WTC11 (cell line): ENCODE measurements at regions not wholly inside any gene's neighbourhood (a gene's known extent, or its start where the extent isn't known, plus 50 kb on each side); places are given as distances from the start of the nearest gene placed in this dataset.

Experiments used
- CBFB ChIP-seq: sonication (generic); formaldehyde crosslinking; IDR thresholded peaks from 2 replicates; pipeline ENCODE4 v1.8.1; 2022; ENCODE audit warnings: mild to moderate bottlenecking, low read depth, missing genetic modification reagents
- EMX1 ChIP-seq: fragments of 250-450 bp; sonication (Bioruptor Pico); IDR thresholded peaks from 2 replicates; pipeline ENCODE4 v1.8.0; 2021; ENCODE audit warnings: mild to moderate bottlenecking
- ETV6 ChIP-seq: sonication (generic); formaldehyde crosslinking; IDR thresholded peaks from 2 replicates; pipeline ENCODE4 v1.8.1; 2022; ENCODE audit warnings: mild to moderate bottlenecking, missing genetic modification reagents
- FOXP1 ChIP-seq: sonication (generic); formaldehyde crosslinking; IDR thresholded peaks from 2 replicates; pipeline ENCODE4 v1.8.0; 2022; ENCODE audit warnings: missing genetic modification reagents, mild to moderate bottlenecking, moderate library complexity, borderline replicate concordance
- FOXP4 ChIP-seq: sonication (generic); formaldehyde crosslinking; IDR thresholded peaks from 2 replicates; pipeline ENCODE4 v1.8.0; 2022; ENCODE audit warnings: mild to moderate bottlenecking, missing genetic modification reagents
- SP1 ChIP-seq: sonication (generic); formaldehyde crosslinking; conservative IDR thresholded peaks from 2 replicates; pipeline ENCODE4 v1.8.1; 2022; ENCODE audit warnings: missing genetic modification reagents
- USF1 ChIP-seq: sonication (generic); formaldehyde crosslinking; IDR thresholded peaks from 2 replicates; pipeline ENCODE4 v1.8.0; 2022; ENCODE audit warnings: mild to moderate bottlenecking, missing genetic modification reagents
- ZNF232 ChIP-seq: sonication (generic); formaldehyde crosslinking; IDR thresholded peaks from 2 replicates; pipeline ENCODE4 v1.8.0; 2022; ENCODE audit warnings: mild to moderate bottlenecking, missing genetic modification reagents
- ZNF263 ChIP-seq: sonication (generic); formaldehyde crosslinking; IDR thresholded peaks from 2 replicates; pipeline ENCODE4 v1.8.1; 2022; ENCODE audit warnings: low read depth, mild to moderate bottlenecking, moderate library complexity, missing genetic modification reagents
- TF ChIP-seq, protein P1 (sequence below): fragments of 200-600 bp; IDR thresholded peaks from 2 replicates; pipeline ENCODE4 v1.8.0; 2022; ENCODE audit warnings: antibody characterized with exemption
- TF ChIP-seq, protein P2 (sequence below): sonication (generic); formaldehyde crosslinking; IDR thresholded peaks from 2 replicates; pipeline ENCODE4 v1.8.0; 2022; ENCODE audit warnings: mild to moderate bottlenecking, missing genetic modification reagents
- TF ChIP-seq, protein P3 (sequence below): fragments of 250-450 bp; sonication (Bioruptor Pico); conservative IDR thresholded peaks from 2 replicates; pipeline ENCODE4 v1.9.0; 2021; ENCODE audit warnings: mild to moderate bottlenecking
- TF ChIP-seq, protein P4 (sequence below): sonication (generic); formaldehyde crosslinking; IDR thresholded peaks from 2 replicates; pipeline ENCODE4 v1.8.1; 2023; ENCODE audit warnings: mild to moderate bottlenecking, missing genetic modification reagents

DNA sequence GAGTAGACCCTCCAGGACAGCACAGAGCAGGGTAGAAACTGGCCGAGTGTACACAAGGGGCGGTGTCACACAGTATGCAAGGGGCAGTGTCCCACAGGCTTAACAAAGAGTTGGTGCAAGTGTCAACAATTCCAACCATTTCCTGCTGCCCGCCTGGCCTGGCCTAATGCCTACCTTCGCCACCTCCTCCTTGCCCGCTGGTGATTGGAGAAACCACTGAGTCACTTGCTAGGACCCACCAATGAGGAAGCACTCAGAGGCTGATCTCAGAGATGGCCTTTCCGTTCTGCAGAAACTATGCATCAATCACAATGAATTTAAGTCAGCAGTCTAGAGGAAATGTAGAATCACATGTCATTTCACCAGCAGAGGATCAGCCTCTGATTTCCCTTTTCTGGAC, 263.3 kb upstream of the PKDCC start:
- TF ChIP-seq FOXP4 (CRISPR knock-in tag) (no peak), ZNF232 (CRISPR knock-in tag) (no peak), FOXP1 (CRISPR knock-in tag) (no peak), SP1 (no peak), ETV6 (CRISPR knock-in tag) (no peak), ZNF263 (CRISPR knock-in tag) (no peak), CBFB (CRISPR knock-in tag) (no peak), EMX1 (CRISPR knock-in tag) (no peak), USF1 (CRISPR knock-in tag) (no peak)
- TF ChIP-seq, protein P1, sequence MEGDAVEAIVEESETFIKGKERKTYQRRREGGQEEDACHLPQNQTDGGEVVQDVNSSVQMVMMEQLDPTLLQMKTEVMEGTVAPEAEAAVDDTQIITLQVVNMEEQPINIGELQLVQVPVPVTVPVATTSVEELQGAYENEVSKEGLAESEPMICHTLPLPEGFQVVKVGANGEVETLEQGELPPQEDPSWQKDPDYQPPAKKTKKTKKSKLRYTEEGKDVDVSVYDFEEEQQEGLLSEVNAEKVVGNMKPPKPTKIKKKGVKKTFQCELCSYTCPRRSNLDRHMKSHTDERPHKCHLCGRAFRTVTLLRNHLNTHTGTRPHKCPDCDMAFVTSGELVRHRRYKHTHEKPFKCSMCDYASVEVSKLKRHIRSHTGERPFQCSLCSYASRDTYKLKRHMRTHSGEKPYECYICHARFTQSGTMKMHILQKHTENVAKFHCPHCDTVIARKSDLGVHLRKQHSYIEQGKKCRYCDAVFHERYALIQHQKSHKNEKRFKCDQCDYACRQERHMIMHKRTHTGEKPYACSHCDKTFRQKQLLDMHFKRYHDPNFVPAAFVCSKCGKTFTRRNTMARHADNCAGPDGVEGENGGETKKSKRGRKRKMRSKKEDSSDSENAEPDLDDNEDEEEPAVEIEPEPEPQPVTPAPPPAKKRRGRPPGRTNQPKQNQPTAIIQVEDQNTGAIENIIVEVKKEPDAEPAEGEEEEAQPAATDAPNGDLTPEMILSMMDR: no peak
- TF ChIP-seq, protein P2, sequence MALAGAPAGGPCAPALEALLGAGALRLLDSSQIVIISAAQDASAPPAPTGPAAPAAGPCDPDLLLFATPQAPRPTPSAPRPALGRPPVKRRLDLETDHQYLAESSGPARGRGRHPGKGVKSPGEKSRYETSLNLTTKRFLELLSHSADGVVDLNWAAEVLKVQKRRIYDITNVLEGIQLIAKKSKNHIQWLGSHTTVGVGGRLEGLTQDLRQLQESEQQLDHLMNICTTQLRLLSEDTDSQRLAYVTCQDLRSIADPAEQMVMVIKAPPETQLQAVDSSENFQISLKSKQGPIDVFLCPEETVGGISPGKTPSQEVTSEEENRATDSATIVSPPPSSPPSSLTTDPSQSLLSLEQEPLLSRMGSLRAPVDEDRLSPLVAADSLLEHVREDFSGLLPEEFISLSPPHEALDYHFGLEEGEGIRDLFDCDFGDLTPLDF (CRISPR knock-in tag): no peak
- TF ChIP-seq, protein P3, sequence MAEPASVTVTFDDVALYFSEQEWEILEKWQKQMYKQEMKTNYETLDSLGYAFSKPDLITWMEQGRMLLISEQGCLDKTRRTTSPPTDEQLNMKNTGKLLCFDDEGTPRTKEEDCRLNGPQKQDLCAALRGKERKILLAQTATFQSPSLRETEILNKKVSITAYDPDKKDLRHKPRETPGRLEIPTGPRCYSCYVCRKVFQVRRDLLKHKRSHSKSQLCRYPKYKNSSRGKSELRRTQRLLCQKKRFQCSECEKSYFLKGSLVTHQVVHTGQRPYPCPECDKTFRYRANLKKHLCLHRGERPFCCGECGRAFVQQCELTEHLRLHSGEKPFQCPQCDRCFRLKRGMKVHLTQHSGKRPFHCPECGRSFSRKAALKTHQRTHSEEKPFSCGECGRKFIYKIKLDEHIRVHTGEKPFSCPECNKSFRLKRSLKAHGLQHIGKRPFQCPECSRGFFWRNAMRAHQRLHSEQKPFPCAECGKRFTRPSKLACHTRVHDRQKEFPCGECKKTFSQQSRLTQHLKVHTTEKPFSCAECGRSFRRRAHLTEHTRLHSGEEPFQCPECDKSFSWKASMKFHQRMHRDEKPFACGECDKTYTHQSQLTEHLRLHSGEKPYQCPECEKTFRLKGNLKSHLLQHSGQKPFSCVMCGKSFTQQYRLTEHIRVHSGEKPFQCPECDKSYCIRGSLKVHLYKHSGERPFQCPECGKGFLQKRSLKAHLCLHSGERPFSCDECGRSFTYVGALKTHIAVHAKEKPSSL (CRISPR knock-in tag): no peak
- TF ChIP-seq, protein P4, sequence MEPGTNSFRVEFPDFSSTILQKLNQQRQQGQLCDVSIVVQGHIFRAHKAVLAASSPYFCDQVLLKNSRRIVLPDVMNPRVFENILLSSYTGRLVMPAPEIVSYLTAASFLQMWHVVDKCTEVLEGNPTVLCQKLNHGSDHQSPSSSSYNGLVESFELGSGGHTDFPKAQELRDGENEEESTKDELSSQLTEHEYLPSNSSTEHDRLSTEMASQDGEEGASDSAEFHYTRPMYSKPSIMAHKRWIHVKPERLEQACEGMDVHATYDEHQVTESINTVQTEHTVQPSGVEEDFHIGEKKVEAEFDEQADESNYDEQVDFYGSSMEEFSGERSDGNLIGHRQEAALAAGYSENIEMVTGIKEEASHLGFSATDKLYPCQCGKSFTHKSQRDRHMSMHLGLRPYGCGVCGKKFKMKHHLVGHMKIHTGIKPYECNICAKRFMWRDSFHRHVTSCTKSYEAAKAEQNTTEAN (CRISPR knock-in tag): no peak
